ENCODE measurements at regions not wholly inside any gene's neighbourhood (a gene's known extent, or its start where the extent isn't known, plus 50 kb on each side); places are given as distances from the start of the nearest gene placed in this dataset.

DNA sequence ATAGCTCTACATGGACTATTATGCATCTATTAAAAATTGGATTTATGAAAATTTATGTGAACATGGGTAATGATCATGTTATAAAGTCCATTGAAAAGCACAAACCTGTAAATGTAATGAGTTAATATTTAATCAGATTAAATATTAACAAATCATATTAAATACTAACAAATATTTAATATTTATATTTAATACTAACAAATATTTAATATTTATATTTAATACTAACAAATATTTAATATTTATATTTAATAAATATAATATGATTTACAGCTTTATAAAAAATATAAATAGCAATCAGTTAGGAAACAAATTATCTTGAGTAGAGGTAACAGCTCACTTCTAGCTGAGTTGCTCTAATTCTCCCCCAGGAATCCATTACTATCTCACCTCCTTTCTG, 758.0 kb upstream of the USP15 start:
- Mint-ChIP-seq H3K27ac (ENCODE audit: unreplicated experiment) (no peak overlapping the region), H3K36me3 (ENCODE audit: low read depth) (no peaks in the 10 kb centered on the region), H3K9me3 (peaks cover 6% of the 10 kb centered on the region), H3K4me1 (peaks cover 7% of the 10 kb centered on the region), H3K27me3 (ENCODE audit: low read depth) (no peaks in the 10 kb centered on the region), H3K4me3 (no peak overlapping the region)
- no peak for TF ChIP-seq CTCF (conservative IDR thresholded peaks at IDR 0.05)
- no peak for DNase-seq (ENCODE audit: low read depth, low spot score)

DNA sequence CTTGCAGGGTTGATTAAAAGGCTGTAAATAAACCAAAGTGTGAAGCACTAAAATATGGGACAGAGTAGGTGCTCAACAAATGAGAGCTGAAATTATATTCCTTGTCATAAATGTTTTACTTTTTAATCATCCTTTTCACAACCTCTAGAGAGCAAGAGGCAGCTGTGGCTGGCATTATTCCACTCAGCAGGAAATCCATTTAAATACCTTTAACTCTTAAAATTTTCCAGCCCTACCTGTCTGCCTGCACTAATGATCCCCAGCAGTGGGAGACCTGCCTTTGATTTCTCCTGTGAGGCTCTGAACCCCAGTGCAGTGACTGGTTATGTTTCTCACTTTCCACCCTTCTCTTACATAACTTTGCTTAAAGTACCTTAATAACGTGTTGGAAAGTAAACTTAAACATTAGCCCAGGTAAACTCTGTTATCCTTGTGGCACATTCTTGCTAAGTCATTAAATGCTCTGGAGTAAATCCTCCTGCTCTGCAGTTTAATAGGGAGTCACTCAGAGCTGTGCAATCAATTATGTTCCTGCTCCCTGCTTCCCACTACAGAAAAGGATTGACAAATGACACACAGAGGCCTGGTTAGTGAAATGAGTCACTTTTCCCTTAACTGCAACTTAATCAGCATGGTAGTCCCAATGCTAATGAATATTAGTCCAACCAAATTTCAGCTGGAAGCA, 755.7 kb upstream of the USP15 start:
- no peak for DNase-seq (ENCODE audit: low read depth, low spot score)
- H3K27me3 Mint-ChIP-seq (ENCODE audit: low read depth), result no peaks in the 10 kb centered on the region
- peaks cover 6% of the 10 kb centered on the region for H3K9me3 Mint-ChIP-seq
- no peak for TF ChIP-seq CTCF (conservative IDR thresholded peaks at IDR 0.05)
- H3K27ac Mint-ChIP-seq (ENCODE audit: unreplicated experiment), result no peak overlapping the region
- H3K4me3 Mint-ChIP-seq, result no peak overlapping the region
- no peaks in the 10 kb centered on the region for H3K36me3 Mint-ChIP-seq (ENCODE audit: low read depth)
- peaks cover 7% of the 10 kb centered on the region for H3K4me1 Mint-ChIP-seq

- DNase-seq (ENCODE audit: low read depth, low spot score), result no peak
- Mint-ChIP-seq H3K36me3 (ENCODE audit: low read depth) (no peaks in the 10 kb centered on the region), H3K27me3 (ENCODE audit: low read depth) (peaks cover 2% of the 10 kb centered on the region), H3K4me3 (no peak overlapping the region), H3K9me3 (no peaks in the 10 kb centered on the region), H3K4me1 (peaks cover 6% of the 10 kb centered on the region), H3K27ac (ENCODE audit: unreplicated experiment) (no peak overlapping the region)
- TF ChIP-seq CTCF (conservative IDR thresholded peaks at IDR 0.05), result no peak
Observed at GRCh38 chr12:61513499-61513898, 746.7 kb upstream of the USP15 start.

DNA sequence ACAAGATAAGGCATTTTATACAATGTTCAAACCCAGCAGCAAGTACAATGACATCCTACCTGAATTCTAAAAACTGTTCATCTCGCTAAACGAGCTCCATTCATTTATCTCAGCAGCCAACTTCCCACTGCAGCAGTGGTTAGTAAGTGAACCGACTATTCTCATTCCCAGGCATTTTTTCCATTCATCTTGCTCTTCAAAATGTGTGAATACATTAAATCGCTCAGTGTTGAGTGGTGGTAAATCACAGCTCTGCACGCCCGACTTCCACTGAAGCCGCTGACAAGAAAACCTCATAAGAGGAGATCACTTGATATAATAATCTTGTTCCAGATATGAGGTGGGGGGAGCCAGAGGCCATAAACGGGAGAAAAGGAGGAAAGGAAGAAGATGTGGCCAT, 746.2 kb upstream of the USP15 start:
- Mint-ChIP-seq H3K9me3 (no peaks in the 10 kb centered on the region), H3K4me3 (no peak overlapping the region)

DNA sequence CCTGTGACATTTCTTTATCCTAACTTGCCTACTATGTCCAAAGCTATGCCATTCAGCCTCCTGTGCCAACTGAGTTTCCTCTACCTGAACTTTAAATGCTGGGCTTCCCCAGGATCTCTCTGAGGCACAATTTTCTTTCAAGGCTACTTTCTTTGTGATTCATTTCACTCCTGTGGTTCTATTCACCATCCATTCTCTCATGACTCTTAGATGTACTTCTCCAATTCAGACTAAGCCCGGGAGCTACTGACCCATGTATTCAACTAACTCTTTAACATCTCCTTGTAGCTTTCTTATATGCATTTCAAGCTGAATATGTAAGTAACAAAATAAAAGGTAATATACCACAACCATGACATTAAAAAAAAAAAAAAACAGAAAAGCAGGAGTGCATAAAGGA, 738.9 kb upstream of the USP15 start:
- no peak for TF ChIP-seq CTCF (conservative IDR thresholded peaks at IDR 0.05)
- H3K27me3 Mint-ChIP-seq (ENCODE audit: low read depth), result no peaks in the 10 kb centered on the region
- DNase-seq (ENCODE audit: low read depth, low spot score), result no peak
- no peaks in the 10 kb centered on the region for H3K36me3 Mint-ChIP-seq (ENCODE audit: low read depth)
- H3K27ac Mint-ChIP-seq (ENCODE audit: unreplicated experiment), result no peak overlapping the region
- H3K9me3 Mint-ChIP-seq, result no peaks in the 10 kb centered on the region
- H3K4me1 Mint-ChIP-seq, result peaks cover 10% of the 10 kb centered on the region
- no peak overlapping the region for H3K4me3 Mint-ChIP-seq

More for the DNA sequence above, 746.2 kb upstream of the USP15 start:
- Mint-ChIP-seq H3K4me1 (peaks cover 6% of the 10 kb centered on the region), H3K27me3 (ENCODE audit: low read depth) (peaks cover 2% of the 10 kb centered on the region), H3K27ac (ENCODE audit: unreplicated experiment) (no peak overlapping the region), H3K36me3 (ENCODE audit: low read depth) (no peaks in the 10 kb centered on the region)
- no peak for DNase-seq (ENCODE audit: low read depth, low spot score)
- no peak for TF ChIP-seq CTCF (conservative IDR thresholded peaks at IDR 0.05)
